GM19397 (cell line): ENCODE measurements at regions not wholly inside any gene's neighbourhood (a gene's known extent, or its start where the extent isn't known, plus 50 kb on each side); places are given as distances from the start of the nearest gene placed in this dataset.

Source experiments
- ATAC-seq: cut with Tn5 transposase; IDR thresholded peaks from one replicate; pipeline ENCODE4 v1.9.1; 2021; ENCODE audit warnings: mild to moderate bottlenecking, moderate library complexity; ENCODE audit not compliant: unreplicated experiment

DNA sequence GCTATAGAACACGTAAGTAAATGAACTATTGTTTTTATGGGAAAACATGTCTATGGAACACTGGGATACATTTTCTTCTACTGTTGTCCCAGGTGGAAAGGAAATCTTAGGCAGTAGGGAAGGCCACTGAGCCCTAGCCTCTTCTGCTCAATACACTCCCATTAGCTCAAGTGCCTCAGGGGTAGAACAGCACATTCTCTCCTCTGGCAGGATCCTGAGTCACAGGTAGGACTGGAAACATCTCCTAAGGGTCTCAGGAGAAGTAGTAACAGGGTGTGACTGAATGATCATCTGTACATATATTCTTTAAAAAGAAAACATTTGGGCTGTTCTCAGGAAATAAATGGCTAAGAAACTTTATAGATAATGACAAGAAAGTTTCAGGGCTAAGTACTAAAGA, 175.6 kb upstream of the ESRRG start:
- no peak for ATAC-seq

DNA sequence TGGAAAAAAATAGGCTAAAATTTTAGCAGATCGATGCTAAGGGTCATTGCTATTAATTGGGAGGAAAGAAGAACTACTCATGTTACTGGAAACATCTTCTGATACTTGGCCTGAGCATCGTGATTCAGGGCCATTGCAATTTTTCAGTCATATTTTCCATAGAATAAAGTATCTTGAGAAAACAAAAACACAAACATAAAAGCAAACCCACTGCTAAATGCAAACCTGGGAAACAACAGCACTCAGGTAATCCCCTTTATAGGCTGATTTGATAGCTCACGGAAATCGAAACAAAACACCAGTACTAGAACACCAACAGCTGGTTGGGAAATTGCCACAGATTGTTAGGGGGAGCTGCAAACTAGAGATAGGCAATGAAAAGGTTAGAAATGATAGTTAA, 172.9 kb upstream of the ESRRG start:
- no peak for ATAC-seq

DNA sequence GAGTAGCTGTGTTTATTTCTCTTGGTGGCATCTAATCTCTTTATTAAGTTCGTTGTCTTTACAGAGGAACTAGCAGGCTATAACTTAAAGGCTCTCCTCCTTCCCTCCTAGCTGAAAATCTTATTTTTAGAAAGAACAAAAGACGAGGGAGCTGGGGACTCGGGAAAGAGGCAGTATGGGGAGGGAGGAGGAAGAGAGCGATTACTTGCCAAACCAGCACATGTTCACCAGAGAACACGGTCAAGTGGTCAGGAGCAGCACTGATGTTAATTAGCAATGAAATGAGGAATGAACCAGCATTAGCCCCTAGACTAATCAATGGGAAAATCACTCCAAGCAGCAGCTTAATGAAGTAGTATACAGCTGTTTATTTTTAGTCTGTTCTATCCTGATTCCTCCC, 171.3 kb upstream of the ESRRG start:
- no peak for ATAC-seq

DNA sequence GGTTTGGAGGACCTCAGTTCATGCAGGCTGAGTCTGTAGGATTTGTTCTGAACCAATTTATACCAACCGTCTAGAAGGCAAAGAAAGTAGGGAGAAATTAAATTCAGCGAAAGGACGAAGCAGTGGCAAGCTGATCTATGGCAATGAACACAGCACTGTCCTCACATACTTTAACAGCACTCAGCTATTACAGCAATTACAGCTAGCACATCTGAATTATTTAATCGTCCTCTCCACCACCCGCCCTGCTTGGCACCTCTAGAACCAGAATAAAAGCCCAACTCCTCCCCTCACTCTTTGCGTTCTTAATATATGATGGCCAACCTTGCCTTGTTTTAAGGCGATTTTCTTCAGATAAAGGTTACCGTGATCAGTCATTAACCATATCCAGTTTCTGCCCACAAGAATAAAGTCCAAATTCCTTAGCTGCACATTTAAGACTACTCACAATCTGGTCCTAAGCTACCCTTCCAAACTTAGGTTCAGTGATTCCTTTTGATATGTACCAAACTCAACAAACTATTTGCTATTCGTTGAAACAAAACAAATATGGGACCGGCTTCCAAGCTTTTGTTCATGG, 169.4 kb upstream of the ESRRG start:
- no peak for ATAC-seq

DNA sequence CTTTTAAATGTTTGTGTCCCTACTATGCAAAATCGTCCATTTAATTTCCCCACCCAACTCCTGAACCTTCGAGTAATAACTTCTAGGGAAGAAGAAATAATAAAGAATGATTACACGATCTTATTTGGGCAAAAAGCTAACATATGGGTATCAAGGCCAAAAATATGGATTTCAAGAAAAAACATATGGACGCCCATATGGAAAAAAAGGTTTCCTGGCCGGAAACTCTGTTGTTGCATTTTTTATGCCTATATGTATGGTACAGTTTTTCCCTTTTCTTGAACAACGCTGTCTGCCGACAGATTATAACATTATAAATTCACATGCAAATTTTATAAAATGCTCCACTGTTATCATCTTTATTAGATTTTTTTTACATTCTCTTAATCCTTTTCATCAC, 167.6 kb upstream of the ESRRG start:
- no peak for ATAC-seq

DNA sequence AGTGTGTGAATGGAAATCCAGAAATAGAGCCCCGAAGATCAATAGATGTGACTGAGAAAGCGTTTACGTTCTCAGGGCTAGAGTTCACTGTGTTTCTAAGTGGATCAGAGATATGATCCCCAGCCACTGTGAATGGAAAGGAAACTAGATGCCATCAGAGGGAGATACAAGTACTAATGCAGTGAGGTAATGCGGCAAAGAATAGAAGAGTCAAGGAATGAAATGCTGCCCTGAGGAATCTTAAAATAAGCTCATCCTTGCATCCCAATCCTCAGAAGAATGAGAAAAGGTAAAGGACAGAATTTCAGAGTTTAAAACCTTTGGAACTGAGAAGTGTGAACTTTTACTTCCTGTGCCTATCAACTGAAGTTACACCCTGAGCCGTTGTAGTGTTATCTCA, 165.5 kb upstream of the ESRRG start:
- ATAC-seq = no peak

DNA sequence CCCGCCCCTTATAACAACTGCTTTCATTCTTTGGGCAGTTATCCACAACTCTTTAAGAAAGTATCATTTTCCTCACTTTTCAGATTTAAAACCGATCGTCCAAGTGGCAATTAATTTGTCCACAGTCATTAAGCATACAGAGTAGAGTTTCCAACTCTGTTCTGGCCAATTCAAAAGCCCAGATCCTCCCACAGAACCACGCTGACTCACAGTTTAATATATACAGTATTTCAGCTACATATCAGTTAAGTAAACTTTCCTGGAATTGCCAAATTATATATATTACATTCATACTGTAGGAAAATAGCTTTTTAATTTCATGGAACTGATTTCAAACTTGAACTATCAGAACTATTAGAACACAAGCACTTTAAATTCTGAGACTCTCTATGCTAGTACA, 163.8 kb upstream of the ESRRG start:
- ATAC-seq = no peak

DNA sequence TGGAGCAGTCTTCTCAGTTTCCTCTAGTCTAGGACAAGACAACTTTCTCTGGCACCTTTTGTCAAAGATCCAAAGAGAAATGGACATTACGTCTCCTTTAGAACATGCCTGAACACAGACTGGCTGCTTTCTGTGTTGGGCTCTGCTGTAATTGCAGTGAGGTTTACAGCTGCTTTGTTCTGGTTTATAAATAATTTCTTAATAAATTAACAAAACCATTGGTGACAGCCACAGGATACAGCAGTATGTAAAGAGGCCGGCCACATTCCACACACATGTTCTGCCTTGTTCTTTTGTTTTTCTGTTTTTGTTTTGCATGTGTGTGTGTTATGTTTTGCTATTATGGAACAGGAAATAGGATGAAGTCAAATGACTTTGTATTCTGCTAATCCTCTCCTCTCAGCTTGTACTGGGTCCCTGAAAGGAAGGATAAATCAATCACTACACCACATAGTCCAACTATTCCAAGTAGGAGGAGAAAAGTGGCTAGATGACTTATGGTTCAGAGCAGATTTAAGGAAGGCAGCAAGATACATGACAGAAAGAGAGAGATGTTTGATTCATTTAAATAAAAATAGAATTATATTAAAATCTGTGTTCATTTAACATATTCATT, 161.5 kb upstream of the ESRRG start:
- ATAC-seq = no peak

DNA sequence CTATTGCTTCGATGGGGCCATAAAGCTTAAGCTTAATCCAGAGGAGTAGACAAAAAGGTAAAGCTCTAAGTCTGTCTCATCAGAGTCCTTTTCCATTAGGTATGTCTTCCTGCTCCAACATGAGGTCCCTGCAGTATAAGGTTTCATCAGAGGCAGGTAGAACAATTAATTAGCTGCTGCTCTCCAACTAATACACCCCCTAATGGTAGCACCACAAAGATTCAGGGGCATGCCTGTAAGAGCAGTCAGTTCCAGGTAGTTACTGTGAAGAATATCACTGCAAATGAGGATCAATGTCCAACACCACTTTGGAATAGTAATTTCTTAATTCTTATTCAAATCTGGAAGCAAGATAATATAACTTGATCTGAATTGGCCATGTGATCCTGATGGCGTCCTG, 160.3 kb upstream of the ESRRG start:
- ATAC-seq = no peak

DNA sequence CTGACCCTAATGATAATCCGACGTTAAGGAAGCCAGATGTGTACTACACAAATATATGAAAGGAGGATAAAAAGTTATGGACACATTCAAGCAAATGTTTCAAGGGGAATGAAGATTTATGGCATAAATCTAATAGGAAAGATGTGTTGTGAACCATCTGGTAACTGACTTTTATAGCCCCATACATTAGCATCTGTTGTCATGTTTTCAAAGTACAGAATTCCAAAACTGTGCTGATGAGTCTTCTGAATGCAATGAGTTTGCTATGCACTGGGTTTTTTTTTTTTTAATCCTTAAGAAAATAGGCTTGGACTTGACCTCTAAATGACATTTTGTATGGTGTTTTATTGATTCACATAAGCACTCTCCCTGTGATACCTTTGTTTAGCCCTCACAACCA, 158.5 kb upstream of the ESRRG start:
- no peak for ATAC-seq

DNA sequence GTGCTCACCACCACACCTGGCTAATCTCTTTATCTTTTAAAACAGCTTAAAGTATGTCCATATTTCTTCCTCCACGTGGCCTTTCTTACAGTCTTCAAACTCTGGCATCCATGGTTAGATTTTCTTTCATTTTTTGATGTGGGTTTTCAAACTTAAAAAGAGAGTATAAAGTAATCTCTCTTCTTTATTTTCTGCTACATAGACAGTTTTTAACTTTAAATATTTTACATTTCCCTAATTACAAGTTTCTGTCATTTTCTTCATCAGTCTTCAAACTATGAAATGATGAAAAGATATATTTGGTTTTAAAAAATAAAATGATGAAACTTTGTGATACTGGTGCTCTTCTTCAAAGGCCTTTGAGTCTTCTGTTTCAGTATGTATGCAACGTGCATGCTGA, 143.5 kb upstream of the ESRRG start:
- no peak for ATAC-seq

DNA sequence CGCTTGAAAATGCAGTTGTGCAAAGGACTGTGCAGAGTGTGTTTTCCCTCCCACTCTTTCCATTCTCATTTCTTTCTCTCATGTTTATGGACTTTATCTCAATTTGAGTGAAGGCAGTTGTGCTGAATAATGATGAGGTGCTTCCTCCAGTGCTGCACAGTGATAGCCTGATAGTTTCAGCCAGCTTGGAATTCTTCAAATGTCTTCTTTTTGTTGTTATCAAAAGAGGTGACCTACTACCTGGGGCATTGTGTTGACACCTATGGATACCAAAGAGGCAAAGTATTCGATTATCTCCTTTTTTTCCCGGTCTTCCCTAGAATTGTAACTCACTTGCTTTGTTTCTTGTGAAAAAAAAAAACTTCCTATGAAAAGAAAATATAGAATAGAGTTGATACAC, 132.6 kb upstream of the ESRRG start:
- ATAC-seq = no peak

DNA sequence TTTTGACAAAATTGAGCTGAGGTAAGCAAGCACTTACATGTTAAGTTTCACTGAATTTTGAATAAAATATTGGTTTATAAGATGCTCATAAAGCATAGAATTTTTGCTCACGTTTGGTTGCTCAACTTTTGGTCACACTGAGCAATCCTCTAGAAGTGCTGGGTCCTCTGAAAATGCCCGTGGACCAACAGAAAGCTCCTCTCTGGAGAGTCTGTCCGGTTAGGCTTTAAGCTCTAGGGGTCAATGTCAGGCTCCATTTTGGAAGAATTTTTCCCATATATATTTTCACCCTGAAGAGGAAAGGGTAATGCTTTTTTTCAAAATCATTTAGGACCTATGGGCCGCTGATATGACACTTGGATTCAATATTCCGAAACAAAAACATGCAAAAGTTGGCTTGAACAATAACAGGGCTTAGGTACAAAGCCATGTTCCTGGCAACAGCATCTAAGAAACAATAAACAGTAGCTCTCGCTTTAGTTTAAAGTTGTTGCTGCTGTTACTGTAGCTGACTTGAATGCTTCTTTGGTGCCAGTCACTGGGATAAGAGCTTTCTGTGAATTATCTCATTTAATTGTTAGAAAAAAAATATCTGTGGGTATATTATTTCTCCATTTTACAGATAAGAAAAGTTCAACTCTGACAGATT, 131.7 kb upstream of the ESRRG start:
- ATAC-seq = no peak

DNA sequence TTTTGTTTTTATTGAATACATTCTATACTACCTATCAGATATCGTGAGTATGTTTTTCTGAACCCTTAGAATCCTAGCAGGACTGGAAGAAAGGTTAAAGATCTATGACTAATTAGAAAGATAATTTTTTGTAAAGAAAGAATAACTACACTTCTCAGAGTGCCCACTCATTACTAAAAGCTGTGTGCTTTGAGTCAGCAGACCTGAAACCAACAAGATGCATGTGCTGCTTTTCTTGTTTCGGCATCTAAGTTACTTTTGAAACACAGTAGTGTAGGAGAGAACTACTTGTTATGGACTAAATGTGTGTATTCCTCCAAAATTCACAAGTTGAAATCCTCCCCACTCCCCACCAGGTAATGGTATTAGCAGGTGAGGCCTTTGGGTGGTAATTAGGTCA, 127.8 kb upstream of the ESRRG start:
- ATAC-seq = no peak

DNA sequence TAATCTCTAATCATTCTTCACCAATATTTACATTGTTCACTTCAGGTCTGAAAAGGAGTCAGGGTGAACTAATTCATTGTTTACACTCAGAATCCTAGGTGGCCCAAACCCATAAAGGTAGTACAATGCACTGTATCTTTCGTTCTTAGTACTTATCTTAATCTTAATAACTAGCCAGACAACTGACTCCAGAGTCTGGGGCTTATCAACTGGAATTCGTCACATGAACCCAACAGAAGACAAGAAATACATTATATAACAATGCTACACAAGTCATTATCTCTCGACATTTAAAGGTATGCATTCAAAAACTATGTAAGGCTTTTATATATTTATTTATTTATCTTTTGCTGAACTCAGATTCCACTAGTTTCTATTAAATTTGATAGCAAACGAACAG, 125.9 kb upstream of the ESRRG start:
- ATAC-seq = no peak

DNA sequence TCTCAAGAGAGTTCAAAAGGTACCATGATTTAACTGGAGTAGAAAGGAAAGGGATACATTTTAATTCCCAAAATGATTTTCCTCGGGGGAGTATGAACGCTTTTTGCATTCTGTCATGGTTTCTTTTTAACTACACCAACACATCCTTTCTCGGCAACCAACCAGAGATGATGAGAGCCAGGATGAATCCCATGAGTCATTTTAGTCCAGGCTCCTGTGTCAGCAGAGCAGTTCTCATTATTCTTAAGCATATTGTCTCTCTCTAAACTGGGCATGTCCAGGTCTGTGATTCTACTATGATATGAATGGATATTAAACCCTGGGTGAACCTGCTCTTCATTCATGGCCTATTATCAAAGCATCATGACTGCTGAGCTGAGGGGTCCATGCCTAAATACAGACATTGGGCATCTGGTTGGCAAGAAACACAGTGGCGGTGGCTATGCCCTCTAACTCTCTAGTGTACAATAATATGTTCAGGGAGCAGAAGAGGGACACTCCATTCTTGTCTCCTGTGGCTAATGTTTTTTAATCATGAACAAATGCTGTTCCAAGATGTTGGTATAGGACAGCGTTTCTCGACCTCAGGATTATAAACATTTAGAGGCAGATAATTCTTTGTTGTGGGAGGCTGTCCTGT, 124.3 kb upstream of the ESRRG start:
- ATAC-seq = no peak

DNA sequence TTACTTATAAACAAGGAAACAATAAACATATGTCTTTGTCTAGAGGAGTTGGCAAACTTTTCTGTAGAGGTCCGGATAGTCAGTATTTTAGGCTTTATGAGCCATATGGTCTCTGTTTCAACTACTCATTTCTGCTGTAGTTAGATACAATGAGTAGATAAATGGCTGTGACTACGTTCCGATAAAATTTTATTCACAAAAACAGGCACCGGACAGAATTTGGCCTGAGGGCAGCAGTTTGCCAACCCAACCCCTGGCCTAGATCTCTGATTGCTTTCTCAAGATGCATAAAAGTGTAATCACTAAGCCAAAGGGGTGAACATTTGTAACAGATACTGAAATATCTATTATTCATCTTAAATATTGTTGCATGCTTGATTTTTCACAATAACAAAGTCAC, 123.1 kb upstream of the ESRRG start:
- ATAC-seq = no peak

DNA sequence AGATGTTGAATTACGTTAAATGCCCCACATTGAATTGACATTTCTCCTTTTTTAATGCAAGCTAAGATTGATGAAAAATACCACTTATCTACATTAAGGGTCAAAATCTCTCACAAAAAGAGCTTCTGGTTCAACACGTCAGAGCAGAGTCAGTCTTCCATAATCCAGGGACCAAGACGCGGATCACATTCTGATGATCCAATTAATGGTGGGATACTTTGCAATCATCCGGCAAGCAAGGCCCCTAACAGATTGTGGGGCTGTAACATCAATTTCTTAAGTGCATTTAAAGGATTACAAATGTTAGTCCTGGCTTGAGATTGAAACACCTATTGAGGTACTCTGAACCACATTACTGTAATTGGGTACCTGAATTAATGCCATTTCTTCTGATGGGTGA, 120.2 kb upstream of the ESRRG start:
- no peak for ATAC-seq

DNA sequence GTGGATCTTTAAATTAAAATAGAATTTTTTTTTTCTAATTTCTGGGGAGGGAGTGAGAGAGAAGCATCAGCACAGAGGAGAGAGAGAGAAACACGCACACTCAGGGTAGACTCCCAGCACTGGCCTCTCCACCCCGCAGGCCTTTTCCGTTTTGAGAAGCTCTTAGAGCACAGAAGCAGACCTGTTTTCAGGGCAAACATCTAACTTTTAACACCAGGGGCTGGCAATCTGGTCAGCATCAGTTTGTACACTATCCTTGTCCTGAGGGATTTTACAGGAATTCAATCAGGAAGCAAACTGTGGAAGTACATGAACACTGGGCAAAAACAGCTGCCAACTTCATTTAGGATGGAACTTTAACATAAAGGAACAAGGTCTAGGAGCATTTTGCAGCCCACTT, 117.9 kb upstream of the ESRRG start:
- ATAC-seq = no peak

DNA sequence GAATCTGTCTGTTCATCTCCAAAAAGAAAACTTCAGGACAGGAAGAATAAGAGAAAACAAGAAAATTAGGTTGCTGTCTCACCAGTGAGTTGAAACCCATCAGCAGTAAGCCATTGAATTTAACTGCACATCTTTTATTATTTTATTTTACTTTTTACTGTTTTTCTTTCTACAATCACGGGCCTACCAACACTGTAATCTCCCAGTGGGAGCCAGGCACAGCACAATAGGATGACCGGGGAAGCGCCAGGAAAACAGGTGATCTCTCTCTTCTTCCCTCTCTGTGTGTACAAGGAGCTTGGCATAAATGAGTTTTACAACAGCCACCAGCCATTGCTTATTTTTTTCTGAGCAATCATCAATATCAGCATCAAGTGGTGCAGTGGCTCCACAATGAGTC, 113.1 kb upstream of the ESRRG start:
- ATAC-seq = no peak

DNA sequence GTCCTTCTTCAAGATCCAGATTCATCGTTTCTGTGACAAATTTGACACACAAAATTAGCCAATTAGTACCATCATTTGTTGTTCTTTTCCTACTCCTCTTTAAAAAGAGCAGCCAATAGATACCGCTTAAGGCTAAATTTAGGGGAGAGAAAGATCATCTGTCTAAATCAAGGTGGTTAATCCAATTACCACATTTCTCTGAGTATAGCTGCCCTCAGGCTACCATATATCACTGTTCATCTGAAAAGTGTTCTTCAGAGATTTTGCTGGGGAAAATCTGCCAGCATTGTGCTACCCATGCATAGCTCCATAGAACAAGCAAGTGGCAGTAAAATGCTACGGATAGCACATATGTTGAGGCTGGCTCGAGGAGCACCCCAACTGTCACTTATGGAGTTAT, 110.3 kb upstream of the ESRRG start:
- no peak for ATAC-seq

DNA sequence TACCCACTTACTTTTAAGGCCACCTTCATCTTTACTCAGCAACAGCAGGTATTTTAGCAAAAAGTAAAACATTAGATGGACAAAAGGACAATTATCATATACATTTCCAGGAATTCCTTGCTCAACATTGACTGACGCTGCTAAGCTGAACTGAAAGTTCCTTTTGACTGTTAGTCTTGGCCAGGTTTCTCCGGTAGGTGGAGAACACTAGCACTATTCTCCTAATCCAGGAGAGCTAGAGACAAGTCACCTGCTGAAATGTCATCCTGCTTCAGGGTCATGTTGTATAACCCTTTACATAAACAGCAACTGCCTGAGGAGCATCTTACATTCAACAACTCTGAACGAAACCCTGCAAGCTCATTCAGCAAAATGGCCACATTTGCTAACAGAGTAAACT, 109.0 kb upstream of the ESRRG start:
- ATAC-seq = no peak
